LNCAP (cell line): ENCODE measurements at regions not wholly inside any gene's neighbourhood (a gene's known extent, or its start where the extent isn't known, plus 50 kb on each side); places are given as distances from the start of the nearest gene placed in this dataset.

Experiments
- TF ChIP-seq, protein P1 (sequence below): fragments of 450-650 bp; IDR thresholded peaks from 2 replicates; pipeline ENCODE4 v1.5.1; 2017; ENCODE audit warnings: mild to moderate bottlenecking

- TF ChIP-seq, protein P1, sequence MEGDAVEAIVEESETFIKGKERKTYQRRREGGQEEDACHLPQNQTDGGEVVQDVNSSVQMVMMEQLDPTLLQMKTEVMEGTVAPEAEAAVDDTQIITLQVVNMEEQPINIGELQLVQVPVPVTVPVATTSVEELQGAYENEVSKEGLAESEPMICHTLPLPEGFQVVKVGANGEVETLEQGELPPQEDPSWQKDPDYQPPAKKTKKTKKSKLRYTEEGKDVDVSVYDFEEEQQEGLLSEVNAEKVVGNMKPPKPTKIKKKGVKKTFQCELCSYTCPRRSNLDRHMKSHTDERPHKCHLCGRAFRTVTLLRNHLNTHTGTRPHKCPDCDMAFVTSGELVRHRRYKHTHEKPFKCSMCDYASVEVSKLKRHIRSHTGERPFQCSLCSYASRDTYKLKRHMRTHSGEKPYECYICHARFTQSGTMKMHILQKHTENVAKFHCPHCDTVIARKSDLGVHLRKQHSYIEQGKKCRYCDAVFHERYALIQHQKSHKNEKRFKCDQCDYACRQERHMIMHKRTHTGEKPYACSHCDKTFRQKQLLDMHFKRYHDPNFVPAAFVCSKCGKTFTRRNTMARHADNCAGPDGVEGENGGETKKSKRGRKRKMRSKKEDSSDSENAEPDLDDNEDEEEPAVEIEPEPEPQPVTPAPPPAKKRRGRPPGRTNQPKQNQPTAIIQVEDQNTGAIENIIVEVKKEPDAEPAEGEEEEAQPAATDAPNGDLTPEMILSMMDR, result no peak
These were observed 192.5 kb downstream of the FOXD2 start for GRCh38 chr1:47630346-47630745.

- TF ChIP-seq, protein P1, result no peak
These were observed 193.7 kb downstream of the FOXD2 start for GRCh38 chr1:47631411-47631995.

- TF ChIP-seq, protein P1, result no peak
These were observed 197.3 kb downstream of the FOXD2 start for GRCh38 chr1:47635111-47635510.

DNA sequence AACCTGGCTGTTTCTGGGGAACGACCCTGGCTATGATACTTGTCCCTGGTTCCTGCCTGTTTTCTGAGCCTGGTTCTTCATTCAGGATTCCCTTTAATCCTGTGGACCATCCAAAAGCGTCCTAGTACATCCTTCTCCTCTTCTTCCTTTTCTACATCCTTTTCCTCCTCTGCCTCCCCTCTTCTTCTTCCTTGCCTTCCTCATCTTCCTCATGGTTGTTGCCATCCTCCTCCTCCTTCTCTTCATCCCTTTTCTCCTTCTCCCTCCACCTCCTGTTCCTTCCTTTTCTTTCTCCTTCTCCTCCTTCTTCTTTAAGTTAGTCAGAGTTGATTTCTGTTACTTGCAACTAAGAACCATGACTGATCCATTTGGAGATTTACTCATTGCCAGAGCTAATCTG, 197.8 kb downstream of the FOXD2 start:
- TF ChIP-seq, protein P1, result no peak

GRCh38 chr1:47637111-47637685, 199.4 kb downstream of the FOXD2 start:
- TF ChIP-seq, protein P1, result no peak

- TF ChIP-seq, protein P1, result no peak
These were observed 200.4 kb downstream of the FOXD2 start for GRCh38 chr1:47638240-47638639.

DNA sequence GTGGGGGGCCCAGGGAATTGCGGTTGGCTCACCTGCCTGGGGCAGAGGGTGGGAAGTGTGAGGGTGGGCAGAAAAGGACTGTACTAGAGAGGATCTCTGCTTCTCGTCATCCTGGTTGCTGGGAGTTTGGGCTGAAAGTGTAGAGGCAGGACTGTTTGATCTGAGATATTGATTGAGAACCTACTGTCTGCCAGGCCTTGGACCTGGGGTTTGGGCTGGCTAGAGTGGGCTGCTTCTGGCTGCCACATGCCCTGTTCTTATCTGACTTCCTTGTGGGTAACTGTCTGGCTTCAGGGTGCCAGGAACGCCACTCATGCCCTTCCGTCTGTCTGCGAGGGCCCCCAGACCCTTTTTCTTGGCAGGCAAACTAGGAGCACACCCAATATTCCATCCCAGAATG, 200.9 kb downstream of the FOXD2 start:
- TF ChIP-seq, protein P1, result no peak
